ENCODE measurements at regions not wholly inside any gene's neighbourhood (a gene's known extent, or its start where the extent isn't known, plus 50 kb on each side); places are given as distances from the start of the nearest gene placed in this dataset.

DNA sequence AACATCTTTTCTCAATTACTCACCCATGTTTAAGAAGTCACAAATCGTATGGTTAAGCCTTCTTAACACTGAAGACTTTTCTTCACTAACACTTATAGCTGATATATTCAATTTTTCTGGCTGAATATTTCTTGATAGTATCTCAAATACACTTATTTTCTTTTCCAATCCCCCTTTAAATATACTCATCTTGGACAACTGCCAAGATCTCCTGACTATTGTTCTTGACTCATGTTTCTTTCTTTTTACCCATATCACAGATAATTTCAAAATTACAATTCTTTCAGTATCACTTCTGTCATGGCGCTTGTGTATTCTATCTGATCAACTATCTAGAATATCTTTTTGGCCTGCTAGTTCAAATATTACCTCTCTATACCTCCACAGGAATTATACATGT is 954.3 kb upstream of the ACVR2A start:
- TF ChIP-seq, protein P1, sequence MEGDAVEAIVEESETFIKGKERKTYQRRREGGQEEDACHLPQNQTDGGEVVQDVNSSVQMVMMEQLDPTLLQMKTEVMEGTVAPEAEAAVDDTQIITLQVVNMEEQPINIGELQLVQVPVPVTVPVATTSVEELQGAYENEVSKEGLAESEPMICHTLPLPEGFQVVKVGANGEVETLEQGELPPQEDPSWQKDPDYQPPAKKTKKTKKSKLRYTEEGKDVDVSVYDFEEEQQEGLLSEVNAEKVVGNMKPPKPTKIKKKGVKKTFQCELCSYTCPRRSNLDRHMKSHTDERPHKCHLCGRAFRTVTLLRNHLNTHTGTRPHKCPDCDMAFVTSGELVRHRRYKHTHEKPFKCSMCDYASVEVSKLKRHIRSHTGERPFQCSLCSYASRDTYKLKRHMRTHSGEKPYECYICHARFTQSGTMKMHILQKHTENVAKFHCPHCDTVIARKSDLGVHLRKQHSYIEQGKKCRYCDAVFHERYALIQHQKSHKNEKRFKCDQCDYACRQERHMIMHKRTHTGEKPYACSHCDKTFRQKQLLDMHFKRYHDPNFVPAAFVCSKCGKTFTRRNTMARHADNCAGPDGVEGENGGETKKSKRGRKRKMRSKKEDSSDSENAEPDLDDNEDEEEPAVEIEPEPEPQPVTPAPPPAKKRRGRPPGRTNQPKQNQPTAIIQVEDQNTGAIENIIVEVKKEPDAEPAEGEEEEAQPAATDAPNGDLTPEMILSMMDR (IDR thresholded peaks at IDR 0.05) = no peak
- TF ChIP-seq POLR2A (IDR thresholded peaks at IDR 0.05) = no peak
